ENCODE measurements at regions not wholly inside any gene's neighbourhood (a gene's known extent, or its start where the extent isn't known, plus 50 kb on each side); places are given as distances from the start of the nearest gene placed in this dataset.

DNA sequence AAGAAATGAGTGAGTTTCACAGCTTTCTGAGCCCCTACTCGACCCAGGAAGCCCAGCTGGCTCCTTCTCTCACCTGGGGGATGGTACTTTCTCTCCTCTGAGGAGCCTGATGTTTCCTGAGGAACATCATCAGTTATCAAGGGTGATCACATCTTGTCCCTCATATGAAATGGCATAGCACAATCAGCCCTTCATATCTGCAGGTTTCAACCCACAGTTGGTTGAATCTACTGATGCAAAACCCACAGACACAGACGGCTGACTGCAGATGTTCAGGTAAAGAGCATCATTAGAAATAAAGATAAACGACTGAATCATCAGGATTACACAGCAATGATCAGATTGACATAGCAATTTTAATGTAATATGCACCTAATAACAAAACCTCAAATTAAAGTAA, 93.6 kb upstream of the OSTN start (continued):
- TF ChIP-seq, protein P1, sequence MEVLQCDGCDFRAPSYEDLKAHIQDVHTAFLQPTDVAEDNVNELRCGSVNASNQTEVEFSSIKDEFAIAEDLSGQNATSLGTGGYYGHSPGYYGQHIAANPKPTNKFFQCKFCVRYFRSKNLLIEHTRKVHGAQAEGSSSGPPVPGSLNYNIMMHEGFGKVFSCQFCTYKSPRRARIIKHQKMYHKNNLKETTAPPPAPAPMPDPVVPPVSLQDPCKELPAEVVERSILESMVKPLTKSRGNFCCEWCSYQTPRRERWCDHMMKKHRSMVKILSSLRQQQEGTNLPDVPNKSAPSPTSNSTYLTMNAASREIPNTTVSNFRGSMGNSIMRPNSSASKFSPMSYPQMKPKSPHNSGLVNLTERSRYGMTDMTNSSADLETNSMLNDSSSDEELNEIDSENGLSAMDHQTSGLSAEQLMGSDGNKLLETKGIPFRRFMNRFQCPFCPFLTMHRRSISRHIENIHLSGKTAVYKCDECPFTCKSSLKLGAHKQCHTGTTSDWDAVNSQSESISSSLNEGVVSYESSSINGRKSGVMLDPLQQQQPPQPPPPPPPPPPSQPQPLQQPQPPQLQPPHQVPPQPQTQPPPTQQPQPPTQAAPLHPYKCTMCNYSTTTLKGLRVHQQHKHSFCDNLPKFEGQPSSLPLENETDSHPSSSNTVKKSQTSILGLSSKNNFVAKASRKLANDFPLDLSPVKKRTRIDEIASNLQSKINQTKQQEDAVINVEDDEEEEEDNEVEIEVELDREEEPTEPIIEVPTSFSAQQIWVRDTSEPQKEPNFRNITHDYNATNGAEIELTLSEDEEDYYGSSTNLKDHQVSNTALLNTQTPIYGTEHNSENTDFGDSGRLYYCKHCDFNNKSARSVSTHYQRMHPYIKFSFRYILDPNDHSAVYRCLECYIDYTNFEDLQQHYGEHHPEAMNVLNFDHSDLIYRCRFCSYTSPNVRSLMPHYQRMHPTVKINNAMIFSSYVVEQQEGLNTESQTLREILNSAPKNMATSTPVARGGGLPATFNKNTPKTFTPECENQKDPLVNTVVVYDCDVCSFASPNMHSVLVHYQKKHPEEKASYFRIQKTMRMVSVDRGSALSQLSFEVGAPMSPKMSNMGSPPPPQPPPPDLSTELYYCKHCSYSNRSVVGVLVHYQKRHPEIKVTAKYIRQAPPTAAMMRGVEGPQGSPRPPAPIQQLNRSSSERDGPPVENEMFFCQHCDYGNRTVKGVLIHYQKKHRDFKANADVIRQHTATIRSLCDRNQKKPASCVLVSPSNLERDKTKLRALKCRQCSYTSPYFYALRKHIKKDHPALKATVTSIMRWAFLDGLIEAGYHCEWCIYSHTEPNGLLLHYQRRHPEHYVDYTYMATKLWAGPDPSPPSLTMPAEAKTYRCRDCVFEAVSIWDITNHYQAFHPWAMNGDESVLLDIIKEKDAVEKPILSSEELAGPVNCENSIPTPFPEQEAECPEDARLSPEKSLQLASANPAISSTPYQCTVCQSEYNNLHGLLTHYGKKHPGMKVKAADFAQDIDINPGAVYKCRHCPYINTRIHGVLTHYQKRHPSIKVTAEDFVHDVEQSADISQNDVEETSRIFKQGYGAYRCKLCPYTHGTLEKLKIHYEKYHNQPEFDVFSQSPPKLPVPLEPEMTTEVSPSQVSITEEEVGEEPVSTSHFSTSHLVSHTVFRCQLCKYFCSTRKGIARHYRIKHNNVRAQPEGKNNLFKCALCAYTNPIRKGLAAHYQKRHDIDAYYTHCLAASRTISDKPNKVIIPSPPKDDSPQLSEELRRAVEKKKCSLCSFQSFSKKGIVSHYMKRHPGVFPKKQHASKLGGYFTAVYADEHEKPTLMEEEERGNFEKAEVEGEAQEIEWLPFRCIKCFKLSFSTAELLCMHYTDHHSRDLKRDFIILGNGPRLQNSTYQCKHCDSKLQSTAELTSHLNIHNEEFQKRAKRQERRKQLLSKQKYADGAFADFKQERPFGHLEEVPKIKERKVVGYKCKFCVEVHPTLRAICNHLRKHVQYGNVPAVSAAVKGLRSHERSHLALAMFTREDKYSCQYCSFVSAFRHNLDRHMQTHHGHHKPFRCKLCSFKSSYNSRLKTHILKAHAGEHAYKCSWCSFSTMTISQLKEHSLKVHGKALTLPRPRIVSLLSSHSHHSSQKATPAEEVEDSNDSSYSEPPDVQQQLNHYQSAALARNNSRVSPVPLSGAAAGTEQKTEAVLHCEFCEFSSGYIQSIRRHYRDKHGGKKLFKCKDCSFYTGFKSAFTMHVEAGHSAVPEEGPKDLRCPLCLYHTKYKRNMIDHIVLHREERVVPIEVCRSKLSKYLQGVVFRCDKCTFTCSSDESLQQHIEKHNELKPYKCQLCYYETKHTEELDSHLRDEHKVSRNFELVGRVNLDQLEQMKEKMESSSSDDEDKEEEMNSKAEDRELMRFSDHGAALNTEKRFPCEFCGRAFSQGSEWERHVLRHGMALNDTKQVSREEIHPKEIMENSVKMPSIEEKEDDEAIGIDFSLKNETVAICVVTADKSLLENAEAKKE (CRISPR knock-in tag; IDR thresholded peaks at IDR 0.05), result no peak
- no peak for TF ChIP-seq CREB1 (CRISPR knock-in tag; IDR thresholded peaks at IDR 0.05; ENCODE audit: low read depth)
- TF ChIP-seq, protein P2, sequence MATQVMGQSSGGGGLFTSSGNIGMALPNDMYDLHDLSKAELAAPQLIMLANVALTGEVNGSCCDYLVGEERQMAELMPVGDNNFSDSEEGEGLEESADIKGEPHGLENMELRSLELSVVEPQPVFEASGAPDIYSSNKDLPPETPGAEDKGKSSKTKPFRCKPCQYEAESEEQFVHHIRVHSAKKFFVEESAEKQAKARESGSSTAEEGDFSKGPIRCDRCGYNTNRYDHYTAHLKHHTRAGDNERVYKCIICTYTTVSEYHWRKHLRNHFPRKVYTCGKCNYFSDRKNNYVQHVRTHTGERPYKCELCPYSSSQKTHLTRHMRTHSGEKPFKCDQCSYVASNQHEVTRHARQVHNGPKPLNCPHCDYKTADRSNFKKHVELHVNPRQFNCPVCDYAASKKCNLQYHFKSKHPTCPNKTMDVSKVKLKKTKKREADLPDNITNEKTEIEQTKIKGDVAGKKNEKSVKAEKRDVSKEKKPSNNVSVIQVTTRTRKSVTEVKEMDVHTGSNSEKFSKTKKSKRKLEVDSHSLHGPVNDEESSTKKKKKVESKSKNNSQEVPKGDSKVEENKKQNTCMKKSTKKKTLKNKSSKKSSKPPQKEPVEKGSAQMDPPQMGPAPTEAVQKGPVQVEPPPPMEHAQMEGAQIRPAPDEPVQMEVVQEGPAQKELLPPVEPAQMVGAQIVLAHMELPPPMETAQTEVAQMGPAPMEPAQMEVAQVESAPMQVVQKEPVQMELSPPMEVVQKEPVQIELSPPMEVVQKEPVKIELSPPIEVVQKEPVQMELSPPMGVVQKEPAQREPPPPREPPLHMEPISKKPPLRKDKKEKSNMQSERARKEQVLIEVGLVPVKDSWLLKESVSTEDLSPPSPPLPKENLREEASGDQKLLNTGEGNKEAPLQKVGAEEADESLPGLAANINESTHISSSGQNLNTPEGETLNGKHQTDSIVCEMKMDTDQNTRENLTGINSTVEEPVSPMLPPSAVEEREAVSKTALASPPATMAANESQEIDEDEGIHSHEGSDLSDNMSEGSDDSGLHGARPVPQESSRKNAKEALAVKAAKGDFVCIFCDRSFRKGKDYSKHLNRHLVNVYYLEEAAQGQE (IDR thresholded peaks at IDR 0.05; ENCODE audit: unreplicated experiment), result no peak
- no peak for TF ChIP-seq STAT1 (IDR thresholded peaks at IDR 0.05; ENCODE audit: unreplicated experiment)
- TF ChIP-seq, protein P3, sequence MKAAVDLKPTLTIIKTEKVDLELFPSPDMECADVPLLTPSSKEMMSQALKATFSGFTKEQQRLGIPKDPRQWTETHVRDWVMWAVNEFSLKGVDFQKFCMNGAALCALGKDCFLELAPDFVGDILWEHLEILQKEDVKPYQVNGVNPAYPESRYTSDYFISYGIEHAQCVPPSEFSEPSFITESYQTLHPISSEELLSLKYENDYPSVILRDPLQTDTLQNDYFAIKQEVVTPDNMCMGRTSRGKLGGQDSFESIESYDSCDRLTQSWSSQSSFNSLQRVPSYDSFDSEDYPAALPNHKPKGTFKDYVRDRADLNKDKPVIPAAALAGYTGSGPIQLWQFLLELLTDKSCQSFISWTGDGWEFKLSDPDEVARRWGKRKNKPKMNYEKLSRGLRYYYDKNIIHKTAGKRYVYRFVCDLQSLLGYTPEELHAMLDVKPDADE (IDR thresholded peaks at IDR 0.05), result no peak
- no peak for TF ChIP-seq POLR2AphosphoS5 (IDR thresholded peaks at IDR 0.05; ENCODE audit: low read depth)
- no peak for TF ChIP-seq JUNB (IDR thresholded peaks at IDR 0.05; ENCODE audit: unreplicated experiment)
- TF ChIP-seq ZNF331 (CRISPR knock-in tag; IDR thresholded peaks at IDR 0.05; ENCODE audit: low read depth), result no peak

Measured in GM23338 (cell line).